ENCODE measurements at regions not wholly inside any gene's neighbourhood (a gene's known extent, or its start where the extent isn't known, plus 50 kb on each side); places are given as distances from the start of the nearest gene placed in this dataset.

DNA sequence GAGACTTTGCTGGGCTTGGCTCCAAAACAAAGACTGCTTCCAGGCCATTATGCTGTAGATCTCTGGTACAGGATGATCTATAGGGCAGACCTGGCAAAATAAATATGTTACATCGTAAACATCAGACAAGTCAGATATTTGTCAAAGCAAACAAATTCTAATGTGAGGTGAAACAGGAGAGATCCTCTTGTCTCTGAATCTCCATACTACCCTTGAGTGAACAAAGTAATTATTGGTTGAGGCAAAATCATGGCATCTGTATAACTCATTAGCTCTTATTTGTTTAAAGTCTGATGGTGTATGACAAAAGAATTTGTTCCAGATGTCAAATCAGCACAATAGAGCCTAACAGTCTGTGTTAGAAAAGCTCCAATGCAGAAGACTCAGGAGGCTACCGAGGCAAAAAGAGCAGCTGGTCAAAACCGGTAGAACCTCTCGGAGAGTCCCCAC, 1291.5 kb downstream of the TYW1 start:
- TF ChIP-seq, protein P1, sequence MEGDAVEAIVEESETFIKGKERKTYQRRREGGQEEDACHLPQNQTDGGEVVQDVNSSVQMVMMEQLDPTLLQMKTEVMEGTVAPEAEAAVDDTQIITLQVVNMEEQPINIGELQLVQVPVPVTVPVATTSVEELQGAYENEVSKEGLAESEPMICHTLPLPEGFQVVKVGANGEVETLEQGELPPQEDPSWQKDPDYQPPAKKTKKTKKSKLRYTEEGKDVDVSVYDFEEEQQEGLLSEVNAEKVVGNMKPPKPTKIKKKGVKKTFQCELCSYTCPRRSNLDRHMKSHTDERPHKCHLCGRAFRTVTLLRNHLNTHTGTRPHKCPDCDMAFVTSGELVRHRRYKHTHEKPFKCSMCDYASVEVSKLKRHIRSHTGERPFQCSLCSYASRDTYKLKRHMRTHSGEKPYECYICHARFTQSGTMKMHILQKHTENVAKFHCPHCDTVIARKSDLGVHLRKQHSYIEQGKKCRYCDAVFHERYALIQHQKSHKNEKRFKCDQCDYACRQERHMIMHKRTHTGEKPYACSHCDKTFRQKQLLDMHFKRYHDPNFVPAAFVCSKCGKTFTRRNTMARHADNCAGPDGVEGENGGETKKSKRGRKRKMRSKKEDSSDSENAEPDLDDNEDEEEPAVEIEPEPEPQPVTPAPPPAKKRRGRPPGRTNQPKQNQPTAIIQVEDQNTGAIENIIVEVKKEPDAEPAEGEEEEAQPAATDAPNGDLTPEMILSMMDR (IDR thresholded peaks at IDR 0.05; ENCODE audit: low read length), result no peak
- TF ChIP-seq EZH2phosphoT487 (IDR thresholded peaks at IDR 0.05; ENCODE audit: low read length), result no peak
